ENCODE measurements at regions not wholly inside any gene's neighbourhood (a gene's known extent, or its start where the extent isn't known, plus 50 kb on each side); places are given as distances from the start of the nearest gene placed in this dataset.
"Not testable (repeated sequence)": the region's sequence is repeated elsewhere in the genome, so short reads cannot be mapped to it uniquely, and the experiment has no call there.

DNA sequence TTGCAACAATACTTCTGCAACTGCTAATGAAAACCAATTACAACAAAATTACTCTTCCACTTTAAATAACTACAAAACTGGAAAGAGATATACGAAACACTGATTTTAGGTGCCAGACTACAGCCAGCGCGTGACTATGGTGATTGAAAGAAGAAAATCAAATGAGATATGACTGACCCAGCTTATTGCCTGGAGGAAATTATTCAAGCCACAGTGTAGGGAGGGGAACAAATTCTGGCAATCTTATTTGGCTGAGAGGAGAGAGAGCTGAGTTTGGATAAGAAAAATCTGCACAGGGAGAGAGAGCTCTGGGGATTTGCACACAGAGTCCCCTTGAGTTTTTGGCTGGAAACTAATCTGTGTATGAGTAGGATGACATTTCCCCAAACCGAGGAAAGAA, 470.3 kb upstream of the FRG2C start (continued):
- TF ChIP-seq, protein P1, sequence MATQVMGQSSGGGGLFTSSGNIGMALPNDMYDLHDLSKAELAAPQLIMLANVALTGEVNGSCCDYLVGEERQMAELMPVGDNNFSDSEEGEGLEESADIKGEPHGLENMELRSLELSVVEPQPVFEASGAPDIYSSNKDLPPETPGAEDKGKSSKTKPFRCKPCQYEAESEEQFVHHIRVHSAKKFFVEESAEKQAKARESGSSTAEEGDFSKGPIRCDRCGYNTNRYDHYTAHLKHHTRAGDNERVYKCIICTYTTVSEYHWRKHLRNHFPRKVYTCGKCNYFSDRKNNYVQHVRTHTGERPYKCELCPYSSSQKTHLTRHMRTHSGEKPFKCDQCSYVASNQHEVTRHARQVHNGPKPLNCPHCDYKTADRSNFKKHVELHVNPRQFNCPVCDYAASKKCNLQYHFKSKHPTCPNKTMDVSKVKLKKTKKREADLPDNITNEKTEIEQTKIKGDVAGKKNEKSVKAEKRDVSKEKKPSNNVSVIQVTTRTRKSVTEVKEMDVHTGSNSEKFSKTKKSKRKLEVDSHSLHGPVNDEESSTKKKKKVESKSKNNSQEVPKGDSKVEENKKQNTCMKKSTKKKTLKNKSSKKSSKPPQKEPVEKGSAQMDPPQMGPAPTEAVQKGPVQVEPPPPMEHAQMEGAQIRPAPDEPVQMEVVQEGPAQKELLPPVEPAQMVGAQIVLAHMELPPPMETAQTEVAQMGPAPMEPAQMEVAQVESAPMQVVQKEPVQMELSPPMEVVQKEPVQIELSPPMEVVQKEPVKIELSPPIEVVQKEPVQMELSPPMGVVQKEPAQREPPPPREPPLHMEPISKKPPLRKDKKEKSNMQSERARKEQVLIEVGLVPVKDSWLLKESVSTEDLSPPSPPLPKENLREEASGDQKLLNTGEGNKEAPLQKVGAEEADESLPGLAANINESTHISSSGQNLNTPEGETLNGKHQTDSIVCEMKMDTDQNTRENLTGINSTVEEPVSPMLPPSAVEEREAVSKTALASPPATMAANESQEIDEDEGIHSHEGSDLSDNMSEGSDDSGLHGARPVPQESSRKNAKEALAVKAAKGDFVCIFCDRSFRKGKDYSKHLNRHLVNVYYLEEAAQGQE (IDR thresholded peaks at IDR 0.05; ENCODE audit: low read depth): no peak
- TF ChIP-seq SRF (IDR thresholded peaks at IDR 0.05; ENCODE audit: low read depth): no peak
- no peak for TF ChIP-seq CEBPB (IDR thresholded peaks at IDR 0.05; ENCODE audit: low read depth)
- TF ChIP-seq JUND (IDR thresholded peaks at IDR 0.05): no peak
- TF ChIP-seq, protein P2, sequence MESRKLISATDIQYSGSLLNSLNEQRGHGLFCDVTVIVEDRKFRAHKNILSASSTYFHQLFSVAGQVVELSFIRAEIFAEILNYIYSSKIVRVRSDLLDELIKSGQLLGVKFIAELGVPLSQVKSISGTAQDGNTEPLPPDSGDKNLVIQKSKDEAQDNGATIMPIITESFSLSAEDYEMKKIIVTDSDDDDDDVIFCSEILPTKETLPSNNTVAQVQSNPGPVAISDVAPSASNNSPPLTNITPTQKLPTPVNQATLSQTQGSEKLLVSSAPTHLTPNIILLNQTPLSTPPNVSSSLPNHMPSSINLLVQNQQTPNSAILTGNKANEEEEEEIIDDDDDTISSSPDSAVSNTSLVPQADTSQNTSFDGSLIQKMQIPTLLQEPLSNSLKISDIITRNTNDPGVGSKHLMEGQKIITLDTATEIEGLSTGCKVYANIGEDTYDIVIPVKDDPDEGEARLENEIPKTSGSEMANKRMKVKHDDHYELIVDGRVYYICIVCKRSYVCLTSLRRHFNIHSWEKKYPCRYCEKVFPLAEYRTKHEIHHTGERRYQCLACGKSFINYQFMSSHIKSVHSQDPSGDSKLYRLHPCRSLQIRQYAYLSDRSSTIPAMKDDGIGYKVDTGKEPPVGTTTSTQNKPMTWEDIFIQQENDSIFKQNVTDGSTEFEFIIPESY (IDR thresholded peaks at IDR 0.05; ENCODE audit: extremely low read depth, insufficient replicate concordance, low read length): no peak

DNA sequence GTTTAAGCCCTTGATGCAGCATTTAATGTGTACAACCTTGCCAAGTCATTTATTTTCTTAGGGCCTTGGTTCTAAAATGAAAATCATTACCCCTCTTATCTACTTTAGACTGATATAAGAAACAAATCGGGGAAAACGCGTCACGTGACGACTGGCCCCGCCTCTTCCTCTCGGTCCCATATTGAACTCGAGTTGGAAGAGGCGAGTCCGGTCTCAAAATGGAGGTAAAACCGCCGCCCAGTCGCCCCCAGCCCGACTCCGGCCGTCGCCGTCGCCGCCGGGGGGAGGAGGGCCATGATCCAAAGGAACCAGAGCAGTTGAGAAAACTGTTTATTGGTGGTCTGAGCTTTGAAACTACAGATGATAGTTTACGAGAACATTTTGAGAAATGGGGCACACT, 449.8 kb upstream of the FRG2C start:
- not testable (repeated sequence) for H3K9ac ChIP-seq (ENCODE audit: low read length); H3K4me3 ChIP-seq (replicated peaks in 1 of 2; ENCODE audit: low read depth in 1 of 2, low read length in 2 of 2)

More for the DNA sequence above, 449.8 kb upstream of the FRG2C start:
- H3K4me2 ChIP-seq (ENCODE audit: low read length); H3K27ac ChIP-seq (ENCODE audit: low read depth, low read length); H3K79me2 ChIP-seq (ENCODE audit: insufficient read depth, low read length); H3K9me3 ChIP-seq (ENCODE audit: control insufficient read depth in 1 of 2, insufficient read depth in 1 of 2, low read depth in 1 of 2, low read length in 2 of 2); H4K20me1 ChIP-seq (ENCODE audit: insufficient read depth); H3K36me3 ChIP-seq (ENCODE audit: control insufficient read depth in 1 of 2, insufficient read depth in 2 of 2, low read length in 2 of 2); POLR2A ChIA-PET; DNase-seq (ENCODE audit: low read depth, low spot score); ATAC-seq; CTCF ChIA-PET; intact Hi-C loops (cut with micrococcal nuclease); BruUV-seq (replicated peaks); H3K4me1 ChIP-seq (ENCODE audit: control insufficient read depth in 1 of 2, insufficient read depth in 2 of 2, low read length in 2 of 2); H3K9me2 ChIP-seq (ENCODE audit: insufficient read depth); H2AFZ ChIP-seq (ENCODE audit: low read depth, low read length, poor library complexity, severe bottlenecking); H3K27me3 ChIP-seq (ENCODE audit: insufficient read depth, low read length); RAD21 ChIA-PET (ENCODE audit: low non-redundant PET in 1 of 2, low total read pairs in 2 of 2, uncharacterized antibody in 2 of 2, unreplicated experiment in 2 of 2): not testable (repeated sequence)

Measured in HCT116 (cell line).